ENCODE measurements at regions not wholly inside any gene's neighbourhood (a gene's known extent, or its start where the extent isn't known, plus 50 kb on each side); places are given as distances from the start of the nearest gene placed in this dataset.

- DNase-seq (ENCODE audit: low spot score), result no peak
Observed at GRCh38 chr13:99859178-99860177, 112.1 kb downstream of the ZIC5 start.

GRCh38 chr13:99857738-99858137 lies 113.8 kb downstream of the ZIC5 start:
- DNase-seq (ENCODE audit: low spot score), result no peak

DNA sequence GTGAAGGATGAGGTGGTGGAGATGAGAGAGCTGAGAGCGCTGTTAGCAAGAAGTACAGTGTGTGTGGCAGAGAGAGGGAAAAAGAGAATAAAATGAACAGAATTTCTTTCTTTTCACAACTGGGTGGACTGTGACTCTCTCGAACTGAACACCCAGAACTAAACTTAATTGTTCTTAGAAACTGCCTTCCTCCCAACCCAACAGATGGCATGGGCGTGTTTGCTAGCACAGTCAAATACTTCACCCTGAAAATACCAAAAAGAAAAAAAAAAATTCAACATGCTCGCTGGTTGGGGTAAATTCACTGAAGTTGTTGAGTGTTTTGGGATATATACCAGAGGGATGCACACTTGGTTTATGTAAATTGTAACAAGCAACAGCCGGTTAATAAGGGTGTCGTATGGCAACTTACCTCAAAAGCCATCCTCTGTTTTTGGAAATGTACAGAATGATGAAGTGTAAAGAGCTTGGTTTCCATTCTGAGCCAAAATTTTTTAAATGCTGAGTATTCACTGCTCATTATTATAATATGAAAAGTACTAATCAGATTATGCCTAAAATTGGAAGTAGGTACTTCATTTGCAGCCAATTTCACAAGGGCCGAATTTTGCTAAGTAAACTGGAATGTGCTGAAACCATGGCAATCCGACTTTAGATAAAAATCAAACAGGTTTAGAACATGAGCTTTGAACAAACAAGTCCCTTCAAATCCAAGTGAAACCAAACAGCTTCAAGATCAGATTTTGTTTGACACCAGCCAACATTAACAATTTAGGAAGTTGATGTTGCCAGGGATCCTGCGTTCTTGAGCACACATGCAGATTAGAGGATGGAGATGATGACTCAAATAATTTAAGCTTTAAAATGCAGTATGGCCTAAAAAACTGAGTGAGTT lies 115.8 kb downstream of the ZIC5 start:
- no peak for DNase-seq (ENCODE audit: low spot score)

DNA sequence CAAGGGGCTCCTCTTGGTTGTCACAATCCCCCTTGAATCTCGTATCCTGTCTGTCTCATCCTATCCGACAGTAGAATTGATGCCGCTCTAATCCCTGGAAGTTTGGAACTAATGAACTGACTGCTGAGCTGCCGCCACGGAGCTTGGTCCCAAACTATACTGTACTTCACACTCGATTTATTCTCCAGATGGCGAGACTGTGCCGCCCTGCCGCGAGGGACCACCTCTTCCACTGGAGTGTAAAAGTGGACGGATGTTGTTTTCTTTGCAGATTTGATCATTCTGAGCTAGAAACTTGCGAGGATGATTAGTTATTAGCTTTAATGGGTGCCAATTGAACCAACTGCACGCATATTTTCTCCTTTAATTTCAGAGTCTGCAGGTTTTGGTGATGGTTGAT lies 117.2 kb downstream of the ZIC5 start:
- DNase-seq (ENCODE audit: low spot score), result no peak

DNA sequence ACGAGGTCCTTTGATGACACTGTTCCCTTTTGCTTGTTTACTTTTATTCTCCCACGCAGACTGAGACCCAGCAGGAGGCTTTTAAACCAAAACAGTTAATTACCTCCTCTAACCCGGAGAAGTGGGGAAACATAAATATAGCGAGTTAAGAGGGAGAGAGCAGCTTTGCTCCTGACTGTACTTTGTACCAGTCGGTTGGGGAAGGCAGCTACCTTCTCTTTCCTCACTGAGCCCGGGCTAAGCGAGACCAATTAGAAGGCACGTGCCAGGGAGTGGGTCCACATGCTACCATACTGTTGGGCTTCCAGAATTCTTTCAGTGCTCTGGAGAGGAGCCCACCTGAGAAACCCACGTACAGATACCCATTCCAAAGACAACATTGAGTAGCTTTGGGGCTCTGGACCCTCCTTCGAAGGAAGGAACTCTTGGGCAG lies 124.2 kb downstream of the ZIC5 start:
- DNase-seq (ENCODE audit: low spot score), result no peak

DNA sequence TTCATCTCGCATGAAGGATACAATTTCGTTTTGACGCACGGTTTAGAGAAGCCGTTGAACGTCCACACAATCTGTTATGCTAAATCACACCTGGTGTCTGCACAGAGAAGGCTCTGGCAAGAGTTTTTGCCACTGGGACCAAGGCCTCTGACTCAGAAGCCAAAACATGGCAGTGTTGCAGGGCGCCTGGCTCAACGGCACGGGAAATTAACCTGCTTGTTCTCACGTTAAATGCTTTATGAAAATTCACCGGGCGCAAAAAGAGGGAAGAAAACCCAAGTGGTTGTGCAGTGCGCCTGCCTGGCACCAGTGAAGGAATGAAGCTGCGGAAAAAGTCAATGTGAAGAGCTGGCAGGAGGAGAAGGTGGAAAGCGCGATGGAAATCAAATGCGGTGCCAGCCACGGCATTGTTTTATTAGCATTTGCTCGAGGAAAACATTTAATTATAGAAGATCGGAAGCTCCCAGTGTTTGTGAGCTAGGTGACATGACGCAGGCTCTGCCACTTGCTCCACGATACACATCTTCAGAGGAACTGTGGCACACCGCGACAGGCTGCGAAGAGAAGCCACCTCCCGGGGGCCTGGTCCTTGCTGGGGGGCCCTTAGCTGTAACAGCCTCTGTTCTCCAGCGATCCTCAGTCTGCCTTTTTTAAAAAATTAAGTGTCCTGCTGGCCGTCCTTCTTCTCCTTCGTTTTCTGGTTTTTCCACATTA lies 126.2 kb downstream of the ZIC5 start:
- no peak for DNase-seq (ENCODE audit: low spot score)

- no peak for DNase-seq (ENCODE audit: low spot score)
Observed at GRCh38 chr13:99844421-99844820, 127.1 kb downstream of the ZIC5 start.

DNA sequence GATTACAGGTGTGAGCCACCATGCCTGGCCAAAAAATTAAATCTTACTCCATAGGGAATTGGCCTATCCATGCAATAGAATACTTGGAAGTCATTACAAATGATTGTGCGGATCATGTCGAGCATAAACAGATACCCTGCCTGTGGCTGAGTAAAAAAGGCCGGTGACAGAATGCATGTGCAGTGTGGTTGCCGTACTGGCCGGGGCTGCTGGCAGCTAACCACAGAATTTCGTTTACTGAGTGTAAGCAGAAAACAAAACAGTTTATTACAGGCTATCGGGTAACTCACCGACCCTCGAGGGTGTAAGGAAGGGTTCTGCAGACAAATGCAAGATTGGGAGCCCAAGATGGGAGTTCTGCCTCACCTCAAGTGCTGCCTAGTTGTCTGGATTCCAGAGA lies 127.7 kb downstream of the ZIC5 start:
- DNase-seq (ENCODE audit: low spot score), result no peak

GRCh38 chr13:99842405-99842804 lies 129.2 kb downstream of the ZIC5 start:
- no peak for DNase-seq (ENCODE audit: low spot score)

GRCh38 chr13:99836291-99836690 lies 135.3 kb downstream of the ZIC5 start:
- DNase-seq (ENCODE audit: low spot score), result no peak

GRCh38 chr13:99835442-99835841 lies 136.1 kb downstream of the ZIC5 start:
- DNase-seq (ENCODE audit: low spot score), result no peak

DNA sequence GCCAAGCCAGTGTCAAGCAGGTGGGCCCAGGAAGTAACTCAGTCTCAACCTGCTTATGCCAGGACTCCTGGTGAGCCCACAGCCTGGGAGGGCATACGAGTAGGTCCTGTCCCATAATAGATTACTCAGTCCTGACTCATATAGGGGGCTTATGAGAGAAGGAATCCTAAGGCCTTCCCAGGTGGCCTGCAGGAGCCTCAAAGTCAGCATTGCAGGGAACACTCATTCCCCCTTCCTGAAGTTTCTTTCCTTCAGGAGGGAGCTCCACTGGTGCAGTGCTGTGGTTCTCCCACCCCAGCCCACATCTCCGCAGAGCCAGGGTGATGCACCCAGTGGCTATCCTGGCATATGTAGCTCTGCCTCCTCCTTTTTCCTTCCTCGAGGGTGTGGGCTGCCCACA lies 137.3 kb downstream of the ZIC5 start:
- DNase-seq (ENCODE audit: low spot score), result no peak

GRCh38 chr13:99832347-99832746 lies 139.2 kb downstream of the ZIC5 start:
- no peak for DNase-seq (ENCODE audit: low spot score)

DNA sequence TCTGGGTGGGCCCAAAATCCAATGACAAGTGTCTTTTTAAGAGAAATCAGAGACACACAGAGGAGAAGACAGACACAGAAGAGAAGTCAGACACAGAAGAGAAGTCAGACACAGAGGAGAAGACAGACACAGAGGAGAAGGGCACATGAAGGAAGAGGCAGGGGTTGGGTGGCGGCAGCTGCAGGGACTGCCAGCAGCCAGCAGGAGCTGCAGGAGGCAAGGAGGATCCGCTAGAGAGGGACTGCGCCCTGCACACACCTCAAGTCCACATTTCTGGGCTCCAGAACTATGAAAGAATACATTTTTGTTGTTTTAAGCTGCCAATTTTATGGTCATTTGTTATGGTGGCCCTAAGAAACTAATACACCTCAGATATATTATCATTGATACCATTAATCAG lies 140.6 kb downstream of the ZIC5 start:
- no peak for DNase-seq (ENCODE audit: low spot score)

DNA sequence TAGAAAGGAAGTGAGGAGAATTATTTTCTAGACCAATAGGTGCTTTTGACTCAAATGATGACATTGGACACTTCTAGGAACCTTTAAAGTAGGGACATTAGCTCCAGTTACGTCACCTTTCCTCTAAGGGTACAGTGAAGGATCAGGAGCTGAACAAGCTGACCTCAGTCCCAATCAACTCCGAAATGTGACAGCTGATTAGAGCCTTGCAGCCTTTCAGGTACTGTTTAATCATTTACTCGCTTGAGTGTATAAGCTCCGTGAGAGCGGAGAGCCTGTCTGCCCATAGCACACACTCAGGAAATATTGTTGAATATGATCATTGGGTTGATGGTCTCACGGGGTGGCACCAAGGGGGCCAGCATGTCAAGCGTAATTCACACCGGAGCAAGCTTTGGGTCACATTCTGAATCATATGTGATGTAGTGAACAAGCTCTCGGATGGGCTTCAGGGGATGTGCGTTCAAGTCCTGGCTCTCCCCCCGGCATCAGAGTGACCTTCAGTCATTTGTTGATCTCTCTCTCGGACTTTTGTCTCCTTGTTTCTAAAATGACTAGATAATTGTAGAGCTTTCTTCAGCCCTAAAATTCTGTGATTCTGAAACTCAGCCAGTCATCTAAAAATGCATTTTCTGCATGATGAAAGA lies 141.9 kb downstream of the ZIC5 start:
- no peak for DNase-seq (ENCODE audit: low spot score)

- DNase-seq (ENCODE audit: low spot score), result no peak
Observed at GRCh38 chr13:99829161-99829560, 142.4 kb downstream of the ZIC5 start.

GRCh38 chr13:99828735-99829134 lies 142.8 kb downstream of the ZIC5 start:
- no peak for DNase-seq (ENCODE audit: low spot score)

GRCh38 chr13:99828123-99828522 lies 143.4 kb downstream of the ZIC5 start:
- DNase-seq (ENCODE audit: low spot score), result no peak

DNA sequence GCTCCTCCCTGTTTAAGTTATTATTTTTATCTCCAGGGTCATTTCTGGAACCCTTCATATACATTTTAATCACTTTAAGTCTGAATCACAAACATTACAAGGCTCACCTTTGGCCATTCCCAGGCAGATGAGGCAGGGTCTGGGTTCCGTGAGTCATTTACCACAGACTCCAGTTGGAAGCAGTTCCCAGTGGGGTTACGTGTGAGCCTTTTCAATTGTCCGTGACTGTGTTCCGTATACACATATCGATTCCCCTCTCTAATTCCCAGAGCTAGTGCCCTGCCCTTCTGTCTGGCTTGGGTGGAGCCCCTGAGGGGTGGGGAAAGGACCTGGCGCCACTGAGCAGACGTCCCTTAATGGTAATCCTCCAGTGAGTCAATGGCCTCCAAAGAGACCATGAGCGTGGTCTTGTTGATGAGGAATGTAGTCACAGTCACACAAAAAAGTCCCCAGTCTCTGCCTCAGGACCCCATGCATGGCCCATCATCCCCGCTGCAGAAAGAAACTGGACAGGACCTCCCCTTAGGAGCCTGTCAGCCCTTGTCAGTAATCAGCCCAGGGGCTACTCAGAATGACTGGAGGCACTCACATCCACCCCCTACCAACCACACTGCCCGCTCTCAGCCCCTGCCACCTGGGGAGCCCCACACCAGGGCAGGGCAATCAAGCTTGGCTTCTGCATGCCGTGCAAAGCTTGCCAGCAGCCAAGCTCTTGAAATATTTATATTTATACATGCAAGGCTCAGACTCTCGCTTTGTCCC lies 144.4 kb downstream of the ZIC5 start:
- no peak for DNase-seq (ENCODE audit: low spot score)

DNA sequence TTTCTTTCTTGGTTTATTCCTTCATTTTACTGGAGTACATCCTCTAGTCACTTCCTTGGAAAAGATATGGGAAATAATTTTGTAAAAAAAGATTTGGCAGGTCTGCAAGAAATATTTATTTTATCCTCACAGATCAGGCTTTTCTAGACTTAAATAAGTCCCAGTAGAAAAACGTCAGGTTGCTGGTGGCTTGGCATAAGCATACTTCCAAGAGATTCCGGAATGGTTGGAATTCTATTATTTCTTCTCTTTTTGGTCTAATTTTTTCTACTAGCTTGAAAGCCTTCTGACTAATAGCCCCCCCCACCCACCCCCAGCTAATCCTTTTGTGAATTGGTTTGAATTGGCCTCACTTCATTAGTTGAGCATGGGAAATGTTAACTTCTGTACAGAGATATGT lies 147.6 kb downstream of the ZIC5 start:
- DNase-seq (ENCODE audit: low spot score), result no peak

DNA sequence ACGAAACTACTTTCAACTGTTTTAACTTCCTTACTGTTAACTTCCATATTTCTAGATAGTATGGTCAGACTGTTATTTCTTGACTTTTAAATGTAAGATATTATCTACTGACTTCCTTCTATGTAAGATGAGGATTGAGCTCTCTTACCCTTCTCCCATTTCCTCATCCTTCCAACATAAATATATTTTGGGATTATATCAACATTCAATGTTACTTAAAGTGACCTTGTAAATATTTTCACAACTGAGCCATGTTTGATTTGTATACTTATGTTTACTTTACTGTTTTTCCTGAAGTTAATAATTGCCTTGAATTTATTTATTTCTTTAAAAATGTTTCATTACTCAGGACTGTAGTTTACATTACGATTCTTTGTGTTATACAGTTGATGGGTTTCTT lies 148.7 kb downstream of the ZIC5 start:
- no peak for DNase-seq (ENCODE audit: low spot score)

Measured in ecto neural progenitor cell (in vitro differentiated cells).